H9 (cell line): ENCODE measurements at regions not wholly inside any gene's neighbourhood (a gene's known extent, or its start where the extent isn't known, plus 50 kb on each side); places are given as distances from the start of the nearest gene placed in this dataset.
A peak's percentile ranks its signal among the peaks of the same experiment; 100 is the strongest.

Experiments
- DNase-seq: peaks from one replicate; pipeline ENCODE4 v3.0.0-alpha.2; 2017
- H2AFZ ChIP-seq: one replicate; pipeline ENCODE4 v1.6.1; 2013; ENCODE audit warnings: mild to moderate bottlenecking, low read length, control low read depth, moderate library complexity
- H2AK5ac ChIP-seq: 2 replicates; pipeline ENCODE4 v1.6.1; 2013; ENCODE audit warnings: low read length, control low read depth, mixed read lengths; ENCODE audit not compliant: insufficient read length
- H2BK120ac ChIP-seq: one replicate; pipeline ENCODE4 v1.6.1; 2013; ENCODE audit warnings: low read depth, mild to moderate bottlenecking, low read length, control low read depth, inconsistent platforms; ENCODE audit not compliant: poor library complexity, severe bottlenecking
- H2BK12ac ChIP-seq: 2 replicates; pipeline ENCODE4 v1.6.1; 2013; ENCODE audit warnings: low read length, control low read depth, mixed read lengths, low read depth; ENCODE audit not compliant: insufficient read length
- H2BK15ac ChIP-seq: 2 replicates; pipeline ENCODE4 v1.6.1; 2013; ENCODE audit warnings: low read depth, low read length, control low read depth
- H2BK20ac ChIP-seq: one replicate; pipeline ENCODE4 v1.6.1; 2013; ENCODE audit warnings: low read depth, mild to moderate bottlenecking, low read length, control low read depth, inconsistent platforms; ENCODE audit not compliant: poor library complexity, severe bottlenecking
- H2BK5ac ChIP-seq: 2 replicates; pipeline ENCODE4 v1.6.1; 2013; ENCODE audit warnings: low read length, control low read depth, mixed read lengths; ENCODE audit not compliant: insufficient read length
- H3K14ac ChIP-seq: 2 replicates; pipeline ENCODE4 v1.6.1; 2013; ENCODE audit warnings: low read length, control low read depth; ENCODE audit not compliant: insufficient read depth
- H3K18ac ChIP-seq: 2 replicates; pipeline ENCODE4 v1.6.1; 2013; ENCODE audit warnings: low read depth, mild to moderate bottlenecking, mixed read lengths, low read length, control low read depth; ENCODE audit not compliant: insufficient read length
- H3K23ac ChIP-seq: 2 replicates; pipeline ENCODE4 v1.6.1; 2013; ENCODE audit warnings: low read length, control low read depth, mixed read lengths, low read depth; ENCODE audit not compliant: insufficient read length
- H3K23me2 ChIP-seq: 2 replicates; pipeline ENCODE4 v1.6.1; 2013; ENCODE audit warnings: low read depth, mild to moderate bottlenecking, mixed read lengths, low read length, control low read depth; ENCODE audit not compliant: insufficient read length, poor library complexity, severe bottlenecking
- H3K27ac ChIP-seq: 2 replicates; pipeline ENCODE4 v1.5.1; 2013; ENCODE audit warnings: low read length, control low read depth, mixed read lengths, low read depth; ENCODE audit not compliant: insufficient read length
- H3K27me3 ChIP-seq: 2 replicates; pipeline ENCODE4 v1.6.1; 2013; ENCODE audit warnings: low read length, control low read depth, inconsistent platforms; ENCODE audit not compliant: insufficient read depth
- H3K4ac ChIP-seq: 2 replicates; pipeline ENCODE4 v1.6.1; 2013; ENCODE audit warnings: low read depth, mild to moderate bottlenecking, control low read depth, inconsistent platforms, low read length, moderate library complexity
- H3K4me1 ChIP-seq: 2 replicates; pipeline ENCODE4 v1.6.1; 2013; ENCODE audit warnings: low read length, control low read depth, inconsistent platforms; ENCODE audit not compliant: insufficient read depth
- H3K4me2 ChIP-seq: 2 replicates; pipeline ENCODE4 v1.6.1; 2013; ENCODE audit warnings: low read length, control low read depth, mixed read lengths; ENCODE audit not compliant: insufficient read length, insufficient read depth
- H3K56ac ChIP-seq: 2 replicates; pipeline ENCODE4 v1.6.1; 2013; ENCODE audit warnings: low read depth, mild to moderate bottlenecking, mixed read lengths, low read length, control low read depth; ENCODE audit not compliant: insufficient read length
- H3K79me1 ChIP-seq: 2 replicates; pipeline ENCODE4 v1.6.1; 2013; ENCODE audit warnings: low read depth, mild to moderate bottlenecking, moderate library complexity, low read length, control low read depth, inconsistent platforms; ENCODE audit not compliant: insufficient read depth, poor library complexity, severe bottlenecking
- H3K79me2 ChIP-seq: 2 replicates; pipeline ENCODE4 v1.6.1; 2013; ENCODE audit warnings: low read length, control low read depth, inconsistent platforms; ENCODE audit not compliant: insufficient read depth
- H3K9ac ChIP-seq: 2 replicates; pipeline ENCODE4 v1.6.1; 2013; ENCODE audit warnings: low read length, control low read depth, mixed read lengths; ENCODE audit not compliant: insufficient read length; ENCODE audit errors: extremely low read depth
- H3K9me3 ChIP-seq: one replicate; pipeline ENCODE4 v1.6.1; 2013; ENCODE audit warnings: low read depth, low read length, inconsistent platforms; ENCODE audit not compliant: control insufficient read depth
- H3T11ph ChIP-seq: one replicate; pipeline ENCODE4 v1.6.1; 2013; ENCODE audit warnings: mild to moderate bottlenecking, low read length, control low read depth, inconsistent platforms
- H4K20me1 ChIP-seq: one replicate; pipeline ENCODE4 v1.6.1; 2013; ENCODE audit not compliant: control insufficient read depth, insufficient read length, insufficient read depth
- H4K5ac ChIP-seq: 2 replicates; pipeline ENCODE4 v1.6.1; 2013; ENCODE audit warnings: low read depth, mild to moderate bottlenecking, mixed read lengths, low read length, control low read depth; ENCODE audit not compliant: insufficient read length
- H4K8ac ChIP-seq: replicated peaks from 2 replicates; pipeline ENCODE4 v1.6.1; 2013; ENCODE audit warnings: low read length, control low read depth, mixed read lengths, low read depth; ENCODE audit not compliant: insufficient read length
- H4K91ac ChIP-seq: 2 replicates; pipeline ENCODE4 v1.6.1; 2013; ENCODE audit warnings: low read depth, mild to moderate bottlenecking, moderate library complexity, mixed read lengths, low read length, control low read depth; ENCODE audit not compliant: insufficient read length
- H3K27ac Mint-ChIP-seq, 3 experiments: 2 replicates in 2 of 3; 3 replicates in 1 of 3; pipeline ENCODE4 v1.8.0; 2020 to 2021; ENCODE audit warnings: mixed read lengths in 3 of 3, mild to moderate bottlenecking in 1 of 3, moderate library complexity in 1 of 3
- H3K27me3 Mint-ChIP-seq: 2 replicates; pipeline ENCODE4 v1.8.0; 2021; ENCODE audit warnings: low read depth, mild to moderate bottlenecking, moderate library complexity, mixed read lengths
- H3K36me3 Mint-ChIP-seq, 3 experiments: 2 replicates in 2 of 3; 3 replicates in 1 of 3; pipeline ENCODE4 v1.8.0; 2020 to 2021; ENCODE audit warnings: low read depth in 3 of 3, mixed read lengths in 3 of 3; ENCODE audit not compliant: insufficient read depth in 1 of 3
- H3K4me1 Mint-ChIP-seq, 2 experiments: 2 replicates each; pipeline ENCODE4 v1.8.0; 2020; ENCODE audit warnings: mixed read lengths in 2 of 2
- H3K4me3 Mint-ChIP-seq, 2 experiments: 2 replicates in 1 of 2; 3 replicates in 1 of 2; pipeline ENCODE4 v1.8.0; 2020 to 2021; ENCODE audit warnings: mild to moderate bottlenecking in 2 of 2, mixed read lengths in 2 of 2, moderate library complexity in 1 of 2
- H3K9me3 Mint-ChIP-seq, 2 experiments: 2 replicates in 1 of 2; 3 replicates in 1 of 2; pipeline ENCODE4 v1.8.0; 2020; ENCODE audit warnings: mild to moderate bottlenecking in 2 of 2, mixed read lengths in 2 of 2, moderate library complexity in 1 of 2
- CTCF ChIP-seq: fragments of 200-600 bp; sonication (generic); conservative IDR thresholded peaks from 3 replicates; pipeline ENCODE4 v1.8.0; 2021; ENCODE audit warnings: antibody characterized with exemption, mild to moderate bottlenecking
- WGBS: extraction: QIAGEN DNeasy Blood & Tissue Kit; methylation state at CpG from one replicate; pipeline ENCODE4 v1.1.7; 2013; ENCODE audit warnings: missing lambda C conversion rate, low lambda C conversion rate, mixed read lengths; ENCODE audit not compliant: insufficient read length; ENCODE audit errors: extremely low coverage; 5-methylcytosine and 5-hydroxymethylcytosine counted together

- Histone ChIP-seq H3K4me2 (no peak overlapping the region), H3K27me3 (no peaks in the 10 kb centered on the region), H3K79me1 (no peaks in the 10 kb centered on the region), H2BK15ac (no peak overlapping the region), H3K23me2 (no peaks in the 10 kb centered on the region), H3K23ac (no peak overlapping the region), H3K18ac (no peak overlapping the region), H2BK120ac (no peak overlapping the region), H3K9me3 (no peaks in the 10 kb centered on the region), H4K8ac (no peak overlapping the region), H3K4ac (no peak overlapping the region), H3K14ac (no peak overlapping the region), H2BK5ac (no peak overlapping the region), H3K79me2 (no peaks in the 10 kb centered on the region), H3T11ph (no peak overlapping the region), H3K56ac (no peak overlapping the region), H3K9ac (no peak overlapping the region), H4K20me1 (no peaks in the 10 kb centered on the region), H3K27ac (no peak overlapping the region), H4K5ac (no peak overlapping the region), H4K91ac (no peak overlapping the region), H2BK12ac (no peak overlapping the region), H2AFZ (no peak overlapping the region), H2BK20ac (no peak overlapping the region), H3K4me1 (no peaks in the 10 kb centered on the region), H2AK5ac (no peak overlapping the region)
- H3K4me1 Mint-ChIP-seq = no peaks in the 10 kb centered on the region
- no peak for TF ChIP-seq CTCF
- H3K9me3 Mint-ChIP-seq = peaks cover 0 to 4% of the 10 kb centered on the region in 2 experiments; a peak in 2 of 5 replicates
- H3K4me3 Mint-ChIP-seq = no peak overlapping the region
- peak overlapping the region in 1 of 3 experiments; percentile 83; a peak in 1 of 7 replicates for H3K27ac Mint-ChIP-seq
- H3K27me3 Mint-ChIP-seq = no peaks in the 10 kb centered on the region
- no CpG with 5 or more reads among the region's 5 CpGs for WGBS
- no peaks in the 10 kb centered on the region for H3K36me3 Mint-ChIP-seq
- DNase-seq = no peak
Measured at GRCh38 chr10:43852644-43853214, 204.0 kb upstream of the ZNF32 start.
